ENCODE measurements at regions not wholly inside any gene's neighbourhood (a gene's known extent, or its start where the extent isn't known, plus 50 kb on each side); places are given as distances from the start of the nearest gene placed in this dataset.

DNA sequence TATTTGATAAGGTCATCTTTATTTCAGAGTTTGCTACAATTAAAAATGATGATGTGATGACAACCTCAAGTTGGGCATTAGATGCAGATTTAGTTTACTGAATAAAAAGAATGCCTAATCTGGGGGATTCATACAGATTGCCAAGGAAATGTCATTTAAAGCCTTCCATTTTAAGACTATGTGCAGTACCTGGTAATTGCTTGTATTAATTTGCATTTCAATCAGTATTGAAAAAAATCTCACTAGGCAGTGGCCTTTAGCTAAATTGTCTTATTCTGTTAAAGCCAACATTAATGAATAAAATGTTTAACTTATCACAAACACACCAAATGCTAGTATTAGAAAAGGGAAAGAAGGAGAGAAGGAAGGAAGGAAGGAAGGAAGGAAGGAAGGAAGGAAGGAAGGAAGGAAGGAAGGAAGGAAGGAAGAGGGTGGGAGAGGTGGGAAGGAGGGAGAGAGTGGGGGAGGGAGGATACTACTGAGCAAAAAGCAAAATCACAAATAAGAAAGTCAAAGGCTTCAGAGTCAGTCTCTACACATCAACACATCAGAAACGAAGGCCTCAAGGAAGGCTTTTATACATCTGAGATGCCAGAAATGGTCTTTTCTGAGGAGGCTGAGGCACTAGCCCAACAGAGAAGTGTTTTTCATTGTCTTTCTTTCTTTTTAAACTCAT lies 271.1 kb upstream of the CLEC14A start:
- no peak for DNase-seq (ENCODE audit: low read depth in 2 of 3, low spot score in 2 of 3)

DNA sequence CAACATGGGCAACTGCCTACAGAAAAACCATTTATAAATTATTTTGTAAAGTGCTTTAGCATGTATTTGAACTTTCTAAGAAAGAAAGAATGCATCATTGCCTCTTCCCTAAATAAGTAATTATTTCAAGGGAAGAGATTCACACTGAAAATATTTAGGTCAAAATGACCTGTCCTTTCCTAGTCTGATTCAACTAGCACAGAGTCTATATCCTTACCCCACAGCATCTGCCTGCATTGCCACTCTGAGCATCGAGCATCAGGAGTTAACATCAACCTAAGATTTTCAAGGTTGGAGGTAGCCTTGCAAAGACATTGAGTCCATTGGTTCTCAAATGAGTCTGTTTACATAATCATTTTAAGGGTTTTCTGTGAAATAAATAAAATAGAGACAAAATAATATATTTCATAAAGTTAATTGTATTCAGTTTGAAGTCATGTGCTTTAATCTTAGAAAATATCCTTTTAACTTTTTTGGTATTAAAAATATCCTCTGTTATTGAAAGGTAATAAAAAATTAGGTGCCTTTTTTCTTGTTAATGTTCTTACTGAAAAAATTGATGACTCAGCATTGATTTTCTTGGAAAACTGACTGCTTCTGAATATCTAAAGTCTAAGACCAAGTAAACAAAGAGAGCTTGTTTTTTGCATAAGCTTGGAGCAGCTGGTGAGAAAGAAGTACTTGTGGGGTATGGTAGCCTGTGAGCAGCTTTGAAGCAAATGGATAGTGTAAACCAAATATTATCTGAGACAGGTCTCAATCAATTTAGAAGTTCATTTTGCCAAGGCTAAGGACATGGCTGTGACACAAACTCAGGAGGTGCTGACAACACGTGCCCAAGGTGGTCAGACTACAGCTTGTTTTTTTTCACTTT lies 269.0 kb upstream of the CLEC14A start:
- no peak for DNase-seq (ENCODE audit: low read depth in 2 of 3, low spot score in 2 of 3)

- DNase-seq (ENCODE audit: low read depth in 2 of 3, low spot score in 2 of 3), result no peak
Measured at GRCh38 chr14:38522724-38523123, 266.8 kb upstream of the CLEC14A start.

- DNase-seq (ENCODE audit: low read depth in 2 of 3, low spot score in 2 of 3), result no peak
Measured at GRCh38 chr14:38521591-38521990, 265.7 kb upstream of the CLEC14A start.

DNA sequence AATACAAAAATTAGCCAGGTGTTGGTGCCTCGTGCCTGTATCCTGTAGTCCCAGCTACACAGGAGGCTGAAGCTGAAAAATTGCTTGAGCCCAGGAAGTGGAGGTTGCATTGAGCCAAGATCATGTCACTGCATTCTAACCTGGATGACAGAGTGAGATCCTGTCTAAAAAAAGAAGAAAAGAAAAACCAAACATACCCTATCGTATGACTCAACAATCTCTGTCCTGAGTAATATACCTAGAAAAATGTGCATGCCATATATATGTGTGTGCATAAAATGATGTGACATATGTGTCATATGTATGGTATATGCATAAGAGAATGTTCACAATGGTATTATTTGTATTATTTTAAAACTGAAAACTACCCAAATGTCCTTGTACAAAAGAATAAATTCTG lies 261.5 kb upstream of the CLEC14A start:
- no peak for DNase-seq (ENCODE audit: low read depth in 2 of 3, low spot score in 2 of 3)

GRCh38 chr14:38512236-38512635 lies 256.3 kb upstream of the CLEC14A start:
- no peak for DNase-seq (ENCODE audit: low read depth in 2 of 3, low spot score in 2 of 3)

DNA sequence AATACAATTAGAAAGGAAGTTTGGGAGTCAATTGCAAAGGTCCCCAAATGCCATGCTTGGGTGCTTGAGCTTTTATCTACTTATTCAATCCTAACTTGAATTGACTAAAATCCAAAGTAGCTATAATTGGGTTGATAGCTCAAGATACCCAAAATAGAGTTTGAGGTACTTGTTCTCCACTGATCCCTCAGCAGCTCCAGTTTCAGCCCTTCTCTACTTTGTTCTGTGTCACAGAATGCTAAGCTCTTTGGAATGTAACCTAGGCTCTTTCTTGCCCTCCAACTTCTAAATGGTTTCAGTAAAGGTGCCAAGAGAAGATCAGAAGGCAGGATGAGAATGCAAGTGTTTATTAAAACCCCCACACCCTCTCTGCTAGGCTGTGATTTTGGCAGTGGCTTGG lies 251.4 kb upstream of the CLEC14A start:
- no peak for DNase-seq (ENCODE audit: low read depth in 2 of 3, low spot score in 2 of 3)

GRCh38 chr14:38505973-38506249 lies 250.0 kb upstream of the CLEC14A start:
- no peak for DNase-seq (ENCODE audit: low read depth in 2 of 3, low spot score in 2 of 3)

- no peak for DNase-seq (ENCODE audit: low read depth in 2 of 3, low spot score in 2 of 3)
Measured at GRCh38 chr14:38505221-38505972, 249.5 kb upstream of the CLEC14A start.

DNA sequence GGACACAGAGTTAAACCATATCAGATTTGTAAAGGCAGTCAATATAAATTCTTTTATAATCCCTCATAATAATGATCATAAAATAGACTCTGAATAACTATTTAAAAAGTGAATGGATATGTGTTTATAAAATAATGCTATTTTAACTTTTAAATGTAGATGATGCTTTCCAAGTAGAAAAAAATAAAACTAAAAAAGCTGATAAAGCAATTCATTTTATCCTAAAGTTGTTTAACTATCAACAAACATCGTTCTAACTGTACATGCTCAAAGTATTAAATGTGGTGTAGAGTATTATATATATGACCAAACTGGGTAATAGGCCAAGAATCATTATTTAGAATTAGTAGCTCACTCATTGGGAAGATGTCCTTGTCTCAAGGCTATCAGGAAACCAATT lies 248.3 kb upstream of the CLEC14A start:
- no peak for DNase-seq (ENCODE audit: low read depth in 2 of 3, low spot score in 2 of 3)

GRCh38 chr14:38502239-38502638 lies 246.3 kb upstream of the CLEC14A start:
- no peak for DNase-seq (ENCODE audit: low read depth in 2 of 3, low spot score in 2 of 3)

GRCh38 chr14:38500125-38500524 lies 244.2 kb upstream of the CLEC14A start:
- no peak for DNase-seq (ENCODE audit: low read depth in 2 of 3, low spot score in 2 of 3)

DNA sequence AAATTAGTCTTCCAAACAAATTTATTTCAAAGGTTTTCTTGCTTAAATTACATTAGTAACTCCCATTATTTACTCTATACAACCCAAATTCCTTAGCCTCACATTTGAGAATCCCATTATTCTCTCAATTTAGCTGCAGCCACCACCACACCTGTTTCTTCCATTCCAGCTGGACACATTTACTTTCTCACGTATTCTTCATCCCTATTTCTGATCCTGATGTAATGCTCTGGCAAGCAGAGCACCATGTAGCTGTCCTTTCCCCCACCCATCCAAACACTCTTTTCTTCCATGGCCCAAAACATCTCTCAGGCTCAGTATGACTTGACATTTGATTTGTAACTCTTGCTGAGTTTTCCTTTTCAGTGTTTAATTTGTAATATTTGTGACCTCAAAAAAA lies 240.2 kb upstream of the CLEC14A start:
- no peak for DNase-seq (ENCODE audit: low read depth in 2 of 3, low spot score in 2 of 3)

DNA sequence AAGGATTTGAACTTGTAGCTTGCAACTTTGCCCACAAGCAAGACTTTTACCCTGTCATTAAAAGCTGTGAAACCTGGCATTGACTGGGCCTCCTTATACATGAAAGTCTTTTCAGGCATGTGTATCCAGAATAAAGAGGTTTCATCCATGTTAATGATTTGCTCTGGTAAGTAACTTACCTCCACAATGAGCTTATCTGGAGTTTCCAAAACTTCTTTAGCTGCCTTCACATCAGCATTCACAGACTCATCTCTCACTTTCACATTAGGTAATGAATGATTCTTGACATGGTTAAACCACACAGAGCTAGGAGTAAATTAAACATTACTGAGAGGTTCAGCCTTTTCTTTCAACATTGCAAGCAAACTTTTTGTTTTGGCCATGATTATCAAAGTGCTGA lies 234.4 kb upstream of the CLEC14A start:
- no peak for DNase-seq (ENCODE audit: low read depth in 2 of 3, low spot score in 2 of 3)

- DNase-seq (ENCODE audit: low read depth in 2 of 3, low spot score in 2 of 3), result no peak
Measured at GRCh38 chr14:38485026-38485425, 229.1 kb upstream of the CLEC14A start.

DNA sequence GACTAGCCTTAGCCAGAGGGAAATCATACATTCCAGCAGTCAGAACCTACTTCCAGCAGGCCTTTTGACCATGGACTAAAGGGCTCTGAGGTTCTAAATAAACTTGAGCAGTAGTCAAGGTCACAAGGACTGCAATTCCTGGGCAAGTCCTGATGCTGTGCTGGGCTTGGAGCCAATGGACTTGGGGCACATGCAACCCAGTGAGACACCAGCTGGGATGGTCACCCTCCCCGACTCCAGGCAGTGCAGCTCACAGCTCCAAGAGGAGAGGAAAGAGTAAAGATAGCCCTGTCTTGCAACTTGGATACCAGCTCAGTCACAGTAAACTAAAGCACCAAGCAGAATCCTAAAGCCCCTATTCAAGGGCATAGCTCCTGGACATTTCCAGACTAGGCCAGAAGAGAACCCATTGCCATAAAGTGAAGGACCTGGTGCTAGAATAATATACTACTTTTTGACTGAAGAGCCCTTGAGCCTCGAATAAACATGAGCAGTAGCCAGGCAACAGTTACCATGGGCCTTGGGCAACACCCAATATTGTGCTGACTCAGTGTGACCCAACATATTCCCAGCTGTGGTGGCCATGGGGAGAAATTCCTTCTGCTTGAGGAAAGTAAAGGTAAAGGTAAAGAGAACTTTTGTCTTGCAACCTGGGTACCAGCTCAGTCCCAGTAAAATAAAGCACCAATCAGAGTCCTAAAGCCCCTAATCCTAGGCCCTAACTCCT lies 226.2 kb upstream of the CLEC14A start:
- DNase-seq (ENCODE audit: low read depth in 2 of 3, low spot score in 2 of 3), result no peak

- DNase-seq (ENCODE audit: low read depth in 2 of 3, low spot score in 2 of 3), result no peak
Measured at GRCh38 chr14:38469156-38469555, 213.3 kb upstream of the CLEC14A start.

DNA sequence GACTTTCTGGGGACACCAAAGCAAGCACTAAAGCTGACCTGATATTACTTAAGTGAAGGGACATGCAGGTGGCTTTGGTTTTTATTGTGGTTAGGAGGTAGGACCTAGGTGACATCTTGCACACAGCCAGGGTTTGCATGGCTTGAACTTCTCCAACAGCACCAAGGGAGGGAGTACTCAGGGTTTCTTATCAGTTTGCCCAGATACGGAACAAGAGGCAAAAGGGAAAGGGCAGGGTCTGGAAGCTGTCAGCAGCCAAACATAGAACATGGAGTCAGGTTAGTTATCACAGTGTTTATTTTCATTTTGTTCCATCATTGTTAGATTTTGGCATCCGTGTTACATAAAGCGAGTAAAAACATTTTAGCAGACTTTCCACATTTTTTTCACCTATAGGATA lies 186.3 kb upstream of the CLEC14A start:
- DNase-seq (ENCODE audit: low read depth in 2 of 3, low spot score in 2 of 3), result no peak

- DNase-seq (ENCODE audit: low read depth in 2 of 3, low spot score in 2 of 3), result no peak
Measured at GRCh38 chr14:38432186-38432585, 176.3 kb upstream of the CLEC14A start.

DNA sequence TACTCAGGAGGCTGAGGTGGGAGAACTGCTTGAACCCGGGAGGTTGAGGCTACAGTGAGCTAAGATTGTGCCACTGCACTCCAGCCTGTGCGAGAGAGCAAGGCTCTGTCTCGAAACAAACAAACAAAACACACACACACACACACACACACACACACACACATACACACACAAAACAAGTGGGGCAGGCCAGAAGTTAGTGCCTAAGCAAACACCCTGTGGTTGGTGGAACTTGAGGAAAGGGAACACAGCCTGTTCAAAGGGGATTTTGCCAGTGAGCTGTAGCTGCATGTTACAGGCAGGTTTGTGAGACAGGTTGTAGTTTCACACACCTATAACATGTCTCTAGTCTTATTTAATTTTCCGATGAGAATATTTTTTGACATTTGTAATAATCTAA lies 175.3 kb upstream of the CLEC14A start:
- no peak for DNase-seq (ENCODE audit: low read depth in 2 of 3, low spot score in 2 of 3)

DNA sequence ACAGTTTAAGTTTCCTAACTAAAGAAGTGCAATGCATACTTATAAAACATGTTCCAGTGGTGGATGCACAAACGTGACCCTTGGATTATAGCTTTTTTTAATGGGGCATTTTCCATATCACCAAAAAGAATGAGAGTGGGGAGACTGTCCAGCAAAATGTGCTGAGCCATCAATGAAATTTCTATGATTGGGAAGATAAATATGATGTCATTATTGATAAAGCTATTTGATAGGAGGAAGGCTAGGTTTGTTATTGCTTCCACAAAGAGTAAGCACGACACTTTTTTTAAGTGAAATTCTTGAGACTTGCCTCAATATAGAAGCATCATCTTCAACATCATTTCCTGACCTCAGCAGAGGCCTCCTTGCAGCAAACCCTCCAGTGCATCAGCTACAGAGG lies 174.6 kb upstream of the CLEC14A start:
- DNase-seq (ENCODE audit: low read depth in 2 of 3, low spot score in 2 of 3), result no peak

Data from activated CD8-positive, alpha-beta memory T cell treated with anti-CD3 and anti-CD28 coated beads for 48 hours (primary cell).